Osteoblast (primary cell): ENCODE measurements at regions not wholly inside any gene's neighbourhood (a gene's known extent, or its start where the extent isn't known, plus 50 kb on each side); places are given as distances from the start of the nearest gene placed in this dataset.

Experiments used
- DNase-seq: peaks from one replicate; pipeline ENCODE4 v3.0.0; 2011; ENCODE audit warnings: low spot score, mixed read lengths; ENCODE audit not compliant: insufficient read length; ENCODE audit errors: missing footprints
- H2AFZ ChIP-seq: 2 replicates; pipeline ENCODE4 v1.6.0; 2011; ENCODE audit warnings: mild to moderate bottlenecking, low read length
- H3K27ac ChIP-seq: 2 replicates; pipeline ENCODE4 v1.5.1; 2011; ENCODE audit warnings: mild to moderate bottlenecking, low read depth, low read length, moderate library complexity
- H3K27me3 ChIP-seq: 2 replicates; pipeline ENCODE4 v1.6.0; 2012; ENCODE audit warnings: mild to moderate bottlenecking, control low read depth, inconsistent platforms, low read length, moderate library complexity; ENCODE audit not compliant: insufficient read depth
- H3K36me3 ChIP-seq: 2 replicates; pipeline ENCODE4 v1.5.1; 2011; ENCODE audit warnings: mild to moderate bottlenecking, low read length, control low read depth, moderate library complexity; ENCODE audit not compliant: insufficient read depth
- H3K4me1 ChIP-seq: 2 replicates; pipeline ENCODE4 v1.5.1; 2011; ENCODE audit warnings: mild to moderate bottlenecking, low read length, control low read depth, moderate library complexity; ENCODE audit not compliant: insufficient read depth
- H3K4me2 ChIP-seq: 2 replicates; pipeline ENCODE4 v1.6.0; 2011; ENCODE audit warnings: mild to moderate bottlenecking, low read length; ENCODE audit not compliant: insufficient read depth
- H3K4me3 ChIP-seq: fragments of 200-600 bp; sonication (generic); 3 replicates; pipeline ENCODE4 v1.5.1; 2012; ENCODE audit warnings: mild to moderate bottlenecking, low read length, inconsistent platforms; ENCODE audit not compliant: insufficient read depth
- H3K79me2 ChIP-seq: 2 replicates; pipeline ENCODE4 v1.6.0; 2012; ENCODE audit warnings: mild to moderate bottlenecking, low read length, control low read depth, inconsistent platforms; ENCODE audit not compliant: insufficient read depth
- H3K9me3 ChIP-seq: 2 replicates; pipeline ENCODE4 v1.5.1; 2011; ENCODE audit warnings: low read depth, low read length, control low read depth
- H4K20me1 ChIP-seq: 2 replicates; pipeline ENCODE4 v1.6.0; 2012; ENCODE audit warnings: mild to moderate bottlenecking, low read length, control low read depth; ENCODE audit not compliant: insufficient read depth
- TF ChIP-seq, protein P1 (sequence below): IDR thresholded peaks from 2 replicates; pipeline ENCODE4 v1.5.1; 2011; ENCODE audit warnings: mild to moderate bottlenecking, low read depth, low read length, moderate library complexity; ENCODE audit errors: extremely low read depth

- DNase-seq = no peak
- Histone ChIP-seq H4K20me1 (no peaks in the 10 kb centered on the region), H3K27me3 (no peaks in the 10 kb centered on the region), H3K79me2 (no peaks in the 10 kb centered on the region), H3K4me2 (no peak overlapping the region), H3K27ac (no peak overlapping the region), H3K4me3 (no peak overlapping the region), H3K4me1 (no peaks in the 10 kb centered on the region), H3K9me3 (no peaks in the 10 kb centered on the region), H2AFZ (no peak overlapping the region), H3K36me3 (no peaks in the 10 kb centered on the region)
- TF ChIP-seq, protein P1, sequence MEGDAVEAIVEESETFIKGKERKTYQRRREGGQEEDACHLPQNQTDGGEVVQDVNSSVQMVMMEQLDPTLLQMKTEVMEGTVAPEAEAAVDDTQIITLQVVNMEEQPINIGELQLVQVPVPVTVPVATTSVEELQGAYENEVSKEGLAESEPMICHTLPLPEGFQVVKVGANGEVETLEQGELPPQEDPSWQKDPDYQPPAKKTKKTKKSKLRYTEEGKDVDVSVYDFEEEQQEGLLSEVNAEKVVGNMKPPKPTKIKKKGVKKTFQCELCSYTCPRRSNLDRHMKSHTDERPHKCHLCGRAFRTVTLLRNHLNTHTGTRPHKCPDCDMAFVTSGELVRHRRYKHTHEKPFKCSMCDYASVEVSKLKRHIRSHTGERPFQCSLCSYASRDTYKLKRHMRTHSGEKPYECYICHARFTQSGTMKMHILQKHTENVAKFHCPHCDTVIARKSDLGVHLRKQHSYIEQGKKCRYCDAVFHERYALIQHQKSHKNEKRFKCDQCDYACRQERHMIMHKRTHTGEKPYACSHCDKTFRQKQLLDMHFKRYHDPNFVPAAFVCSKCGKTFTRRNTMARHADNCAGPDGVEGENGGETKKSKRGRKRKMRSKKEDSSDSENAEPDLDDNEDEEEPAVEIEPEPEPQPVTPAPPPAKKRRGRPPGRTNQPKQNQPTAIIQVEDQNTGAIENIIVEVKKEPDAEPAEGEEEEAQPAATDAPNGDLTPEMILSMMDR = no peak
Measured at GRCh38 chr15:61759639-61760038, 300.6 kb downstream of the VPS13C start.

DNA sequence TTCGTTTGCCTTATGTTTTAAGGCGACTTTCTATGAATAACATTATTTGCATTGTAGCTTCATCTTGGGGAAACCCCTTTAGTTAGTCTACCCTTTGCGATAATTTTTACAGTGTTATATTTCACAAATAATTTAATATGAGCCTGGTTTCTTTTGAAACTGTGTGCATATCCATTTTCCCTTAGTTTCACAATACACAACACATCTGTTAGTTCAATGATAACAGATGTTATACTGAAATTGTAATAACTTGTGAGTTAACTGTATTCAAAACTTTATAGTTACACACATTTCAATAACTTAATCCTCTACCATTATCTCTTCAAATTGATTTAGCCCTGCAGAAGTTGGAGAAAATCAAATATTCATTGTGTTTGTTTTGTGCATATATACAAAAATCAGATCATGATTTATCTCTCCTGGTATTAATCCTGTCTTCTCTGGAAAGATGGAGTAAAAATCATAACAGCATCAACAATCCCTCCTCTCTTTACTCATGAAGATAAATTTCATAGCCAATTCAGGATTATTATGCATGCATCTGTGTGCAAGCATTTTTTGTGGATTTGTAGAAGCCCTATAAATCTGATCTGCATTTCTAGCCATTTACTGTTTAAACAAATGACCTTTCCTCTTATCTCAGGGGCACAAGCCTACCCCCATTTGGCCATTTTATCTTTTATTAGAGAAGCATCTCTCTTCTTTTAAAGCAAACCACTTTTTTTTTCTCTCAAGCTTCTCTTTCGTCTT is 304.0 kb downstream of the VPS13C start:
- no peaks in the 10 kb centered on the region for H3K79me2 ChIP-seq
- TF ChIP-seq, protein P1 = no peak

GRCh38 chr15:61755467-61755866 is 304.8 kb downstream of the VPS13C start:
- H3K4me3 ChIP-seq = no peak overlapping the region
- H3K9me3 ChIP-seq = no peaks in the 10 kb centered on the region
- H3K27ac ChIP-seq = no peak overlapping the region
- no peak overlapping the region for H3K4me2 ChIP-seq
- H2AFZ ChIP-seq = no peak overlapping the region
- no peaks in the 10 kb centered on the region for H3K27me3 ChIP-seq
- no peaks in the 10 kb centered on the region for H4K20me1 ChIP-seq
- no peaks in the 10 kb centered on the region for H3K36me3 ChIP-seq
- no peaks in the 10 kb centered on the region for H3K4me1 ChIP-seq
- TF ChIP-seq, protein P1 = no peak
- DNase-seq = no peak
- no peaks in the 10 kb centered on the region for H3K79me2 ChIP-seq

More for the DNA sequence above, 304.0 kb downstream of the VPS13C start:
- Histone ChIP-seq H3K27me3 (no peaks in the 10 kb centered on the region), H3K4me2 (no peak overlapping the region), H2AFZ (no peak overlapping the region), H3K9me3 (no peaks in the 10 kb centered on the region), H3K36me3 (no peaks in the 10 kb centered on the region), H3K4me1 (no peaks in the 10 kb centered on the region), H4K20me1 (no peaks in the 10 kb centered on the region), H3K4me3 (no peak overlapping the region), H3K27ac (no peak overlapping the region)
- no peak for DNase-seq

GRCh38 chr15:61753018-61753710 is 307.1 kb downstream of the VPS13C start:
- Histone ChIP-seq H3K27me3 (no peaks in the 10 kb centered on the region), H2AFZ (no peak overlapping the region), H3K4me1 (no peaks in the 10 kb centered on the region), H4K20me1 (no peaks in the 10 kb centered on the region), H3K27ac (no peak overlapping the region), H3K4me2 (no peak overlapping the region), H3K36me3 (no peaks in the 10 kb centered on the region), H3K9me3 (no peaks in the 10 kb centered on the region), H3K79me2 (no peaks in the 10 kb centered on the region), H3K4me3 (no peak overlapping the region)
- TF ChIP-seq, protein P1 = no peak
- no peak for DNase-seq
